ENCODE measurements at regions not wholly inside any gene's neighbourhood (a gene's known extent, or its start where the extent isn't known, plus 50 kb on each side); places are given as distances from the start of the nearest gene placed in this dataset.
"Not testable (repeated sequence)": the region's sequence is repeated elsewhere in the genome, so short reads cannot be mapped to it uniquely, and the experiment has no call there.

DNA sequence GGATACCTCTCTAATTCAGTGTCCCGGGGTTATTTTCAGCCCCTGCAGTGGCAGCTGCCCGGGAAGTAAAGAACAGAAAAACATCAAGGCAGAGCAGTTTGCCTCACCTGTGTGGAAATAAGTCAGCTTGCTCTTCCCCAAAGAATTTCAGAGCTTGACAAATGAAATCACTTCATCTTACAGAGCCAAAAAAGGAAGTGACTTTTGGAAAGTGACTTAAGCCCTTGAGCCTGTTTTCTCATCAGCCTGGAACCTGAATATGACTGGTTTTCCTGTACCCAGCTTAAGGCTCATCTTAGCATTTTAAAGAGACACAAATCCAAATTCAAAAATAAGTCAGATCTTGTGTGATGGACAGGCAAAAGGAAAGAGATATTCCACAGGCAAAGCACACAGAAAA is 211.6 kb downstream of the RCHY1 start:
- DNase-seq = no peak
- Histone ChIP-seq H3K27ac (no peak overlapping the region), H3K27me3 (no peaks in the 10 kb centered on the region), H3K4me1 (no peaks in the 10 kb centered on the region), H3K4me3 (replicated peaks in 1 of 3) (no peak overlapping the region), H3K9me3 (no peaks in the 10 kb centered on the region), H3K36me3 (no peaks in the 10 kb centered on the region)
- WGBS, 2 donors = 63 to 81% methylated on average over 2 of the region's 2 CpGs
- TF ChIP-seq POLR2A (IDR thresholded peaks at IDR 0.05) = no peak
- TF ChIP-seq, protein P1, sequence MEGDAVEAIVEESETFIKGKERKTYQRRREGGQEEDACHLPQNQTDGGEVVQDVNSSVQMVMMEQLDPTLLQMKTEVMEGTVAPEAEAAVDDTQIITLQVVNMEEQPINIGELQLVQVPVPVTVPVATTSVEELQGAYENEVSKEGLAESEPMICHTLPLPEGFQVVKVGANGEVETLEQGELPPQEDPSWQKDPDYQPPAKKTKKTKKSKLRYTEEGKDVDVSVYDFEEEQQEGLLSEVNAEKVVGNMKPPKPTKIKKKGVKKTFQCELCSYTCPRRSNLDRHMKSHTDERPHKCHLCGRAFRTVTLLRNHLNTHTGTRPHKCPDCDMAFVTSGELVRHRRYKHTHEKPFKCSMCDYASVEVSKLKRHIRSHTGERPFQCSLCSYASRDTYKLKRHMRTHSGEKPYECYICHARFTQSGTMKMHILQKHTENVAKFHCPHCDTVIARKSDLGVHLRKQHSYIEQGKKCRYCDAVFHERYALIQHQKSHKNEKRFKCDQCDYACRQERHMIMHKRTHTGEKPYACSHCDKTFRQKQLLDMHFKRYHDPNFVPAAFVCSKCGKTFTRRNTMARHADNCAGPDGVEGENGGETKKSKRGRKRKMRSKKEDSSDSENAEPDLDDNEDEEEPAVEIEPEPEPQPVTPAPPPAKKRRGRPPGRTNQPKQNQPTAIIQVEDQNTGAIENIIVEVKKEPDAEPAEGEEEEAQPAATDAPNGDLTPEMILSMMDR (IDR thresholded peaks at IDR 0.05) = no peak
- intact Hi-C loops (cut with DNase I) = no loop called here

DNA sequence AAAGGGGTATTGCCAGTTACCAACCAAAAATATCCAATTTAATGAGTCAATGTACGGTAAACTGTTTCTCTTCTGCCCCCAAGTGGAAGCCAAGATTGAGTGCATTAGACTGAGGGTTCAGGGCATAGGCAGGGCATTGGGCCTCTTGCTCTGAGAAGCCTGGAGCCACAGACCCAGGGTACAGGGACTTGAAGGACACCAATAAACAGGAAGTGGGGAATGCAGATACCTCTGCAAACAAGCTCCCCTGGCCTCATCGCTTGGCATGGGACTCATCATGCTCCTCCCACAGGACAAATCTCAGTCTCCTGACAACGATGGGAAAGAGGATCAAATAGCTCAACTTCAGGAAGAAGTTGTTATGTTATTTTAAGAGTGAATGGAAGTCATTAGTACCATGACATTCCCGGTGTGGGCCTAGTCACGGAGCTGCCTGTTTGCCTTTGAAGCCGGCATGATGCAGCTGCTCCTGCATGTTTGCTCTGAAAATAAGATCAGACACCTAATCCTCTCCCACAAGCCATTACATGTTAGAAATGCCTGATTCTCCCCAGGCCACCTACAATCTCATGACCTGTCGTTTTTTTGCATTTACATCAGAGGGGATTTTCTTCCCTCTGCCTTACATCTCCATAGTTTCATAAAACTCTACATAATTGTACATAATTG is 224.2 kb downstream of the RCHY1 start:
- H3K4me1 ChIP-seq = no peaks in the 10 kb centered on the region
- intact Hi-C loops (cut with DNase I) = loop anchor here (10.0 kb wide), 1 partner anchor 355 kb away; the partner anchor contains the start of gene PARM1
- H3K27me3 ChIP-seq = no peaks in the 10 kb centered on the region
- TF ChIP-seq, protein P1 (IDR thresholded peaks at IDR 0.05) = peak in 4 of 6 experiments; percentile 14 to 46 (median 39)
- TF ChIP-seq POLR2A (IDR thresholded peaks at IDR 0.05) = no peak
- 36 to 48% methylated on average over 7 of the region's 7 CpGs for WGBS, 2 donors
- H3K36me3 ChIP-seq = no peaks in the 10 kb centered on the region
- no peak overlapping the region for H3K27ac ChIP-seq
- no peaks in the 10 kb centered on the region for H3K9me3 ChIP-seq
- H3K4me3 ChIP-seq (replicated peaks in 1 of 3) = no peak overlapping the region
- DNase-seq = peak in 1 of 2 donors; percentile 6

- TF ChIP-seq POLR2A (IDR thresholded peaks at IDR 0.05) = no peak
- TF ChIP-seq, protein P1 (IDR thresholded peaks at IDR 0.05) = no peak
- DNase-seq = no peak
- H3K36me3 ChIP-seq = no peaks in the 10 kb centered on the region
- no peak overlapping the region for H3K4me3 ChIP-seq (replicated peaks in 1 of 3)
- no peaks in the 10 kb centered on the region for H3K4me1 ChIP-seq
- H3K9me3 ChIP-seq = no peaks in the 10 kb centered on the region
- WGBS, 2 donors = 69 to 76% methylated on average over 8 of the region's 8 CpGs
- no peaks in the 10 kb centered on the region for H3K27me3 ChIP-seq
- intact Hi-C loops (cut with DNase I) = no loop called here
- H3K27ac ChIP-seq = no peak overlapping the region
Measured at GRCh38 chr4:75287738-75288517, 226.3 kb downstream of the RCHY1 start.

DNA sequence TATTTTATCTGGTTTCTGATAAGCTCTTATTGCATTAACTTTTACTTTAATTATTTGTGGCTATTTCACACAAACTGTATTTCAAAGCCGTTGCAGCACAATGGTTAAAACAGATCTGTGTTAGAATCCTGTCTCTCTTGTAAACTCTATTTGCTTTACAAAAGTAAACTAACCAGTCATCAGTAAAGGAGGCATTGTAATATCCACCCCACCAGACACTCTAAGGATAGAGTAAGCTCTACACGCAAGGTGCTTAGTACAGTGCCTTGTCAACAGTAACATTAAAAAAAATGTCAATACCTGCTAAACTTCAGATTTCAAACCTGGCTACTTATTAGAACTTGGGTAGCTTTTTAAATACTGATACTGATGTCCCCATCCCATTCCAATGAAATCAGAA is 228.4 kb downstream of the RCHY1 start:
- H3K4me3 ChIP-seq (replicated peaks in 1 of 3) = no peak overlapping the region
- WGBS, 2 donors = 85 to 86% methylated on average over 2 of the region's 2 CpGs
- H3K9me3 ChIP-seq = no peaks in the 10 kb centered on the region
- intact Hi-C loops (cut with DNase I) = no loop called here
- H3K27ac ChIP-seq = no peak overlapping the region
- H3K4me1 ChIP-seq = no peaks in the 10 kb centered on the region
- no peaks in the 10 kb centered on the region for H3K27me3 ChIP-seq
- no peak for TF ChIP-seq POLR2A (IDR thresholded peaks at IDR 0.05)
- TF ChIP-seq, protein P1 (IDR thresholded peaks at IDR 0.05) = no peak
- no peaks in the 10 kb centered on the region for H3K36me3 ChIP-seq
- no peak for DNase-seq

- Histone ChIP-seq H3K27ac (no peak overlapping the region), H3K36me3 (no peaks in the 10 kb centered on the region), H3K4me3 (replicated peaks in 1 of 3) (no peak overlapping the region), H3K9me3 (no peaks in the 10 kb centered on the region), H3K27me3 (no peaks in the 10 kb centered on the region), H3K4me1 (no peaks in the 10 kb centered on the region)
- intact Hi-C loops (cut with DNase I) = no loop called here
- no peak for DNase-seq
- TF ChIP-seq, protein P1 (IDR thresholded peaks at IDR 0.05) = no peak
- no peak for TF ChIP-seq POLR2A (IDR thresholded peaks at IDR 0.05)
Measured at GRCh38 chr4:75284831-75285230, 229.4 kb downstream of the RCHY1 start.

GRCh38 chr4:75280461-75280860 is 233.7 kb downstream of the RCHY1 start:
- H3K27me3 ChIP-seq; H3K27ac ChIP-seq; intact Hi-C loops (cut with DNase I); DNase-seq; H3K4me1 ChIP-seq; H3K36me3 ChIP-seq; H3K9me3 ChIP-seq; H3K4me3 ChIP-seq (replicated peaks in 1 of 3): not testable (repeated sequence)
- 90 to 98% methylated on average over 1 of the region's 1 CpG for WGBS, 2 donors
